SK-N-MC (cell line): ENCODE measurements at regions not wholly inside any gene's neighbourhood (a gene's known extent, or its start where the extent isn't known, plus 50 kb on each side); places are given as distances from the start of the nearest gene placed in this dataset.

Experiments used
- DNase-seq: peaks from one replicate; pipeline ENCODE4 v3.0.0-alpha.2; 2011; ENCODE audit warnings: low read depth, low spot score
- H3K27ac ChIP-seq: fragments of 200-600 bp; sonication (generic); 2 replicates; pipeline ENCODE4 v1.5.1; 2016; ENCODE audit warnings: mixed run types
- H3K36me3 ChIP-seq: fragments of 200-600 bp; sonication (generic); 2 replicates; pipeline ENCODE4 v1.6.1; 2017; ENCODE audit warnings: antibody characterized with exemption, low read length, mixed read lengths; ENCODE audit not compliant: insufficient read depth
- H3K4me3 ChIP-seq: fragments of 200-600 bp; sonication (generic); 2 replicates; pipeline ENCODE4 v1.5.1; 2016
- H3K9ac ChIP-seq: fragments of 200-600 bp; sonication (generic); 2 replicates; pipeline ENCODE4 v1.8.0; 2017; ENCODE audit warnings: mixed run types, mixed read lengths; ENCODE audit not compliant: insufficient read length
- H3K9me3 ChIP-seq: fragments of 200-600 bp; sonication (generic); 2 replicates; pipeline ENCODE4 v1.6.1; 2017; ENCODE audit warnings: low read depth, mild to moderate bottlenecking, antibody characterized with exemption, low read length, moderate library complexity, mixed read lengths
- EZH2 ChIP-seq: fragments of 200-600 bp; sonication (generic); IDR thresholded peaks from one replicate; pipeline ENCODE4 v1.6.1; 2017; ENCODE audit warnings: antibody characterized with exemption
- FOXP2 ChIP-seq: optimal IDR thresholded peaks from 2 replicates; pipeline ENCODE3; 2011; ENCODE audit warnings: mild to moderate bottlenecking, moderate library complexity; ENCODE audit not compliant: insufficient read depth; ENCODE audit errors: extremely low read length, control extremely low read depth
- POLR2AphosphoS5 ChIP-seq: IDR thresholded peaks from 2 replicates; pipeline ENCODE4 v1.6.1; 2012; ENCODE audit warnings: mild to moderate bottlenecking, low read depth, low read length, borderline replicate concordance

DNA sequence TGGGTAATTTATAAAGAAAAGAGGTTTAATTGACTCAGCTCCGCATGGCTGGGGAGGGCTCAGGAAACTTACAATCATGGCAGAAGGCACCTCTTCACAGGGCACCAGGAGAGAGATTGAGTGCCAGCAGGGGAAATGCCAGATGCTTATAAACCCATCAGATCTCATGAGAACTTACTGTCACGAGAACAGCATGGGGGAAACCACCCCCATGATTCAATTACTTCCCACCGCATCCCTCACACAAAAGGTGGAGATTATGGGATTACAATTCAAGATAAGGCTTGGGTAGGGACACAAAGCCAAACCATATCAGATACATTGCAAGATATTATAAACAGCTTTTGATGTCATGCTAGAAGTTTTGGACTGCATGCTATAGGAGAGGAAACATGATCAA lies 204.3 kb downstream of the VEGFC start:
- no peak for DNase-seq
- no peak overlapping the region for H3K9ac ChIP-seq
- H3K4me3 ChIP-seq, result no peak overlapping the region
- no peak overlapping the region for H3K27ac ChIP-seq
- no peaks in the 10 kb centered on the region for H3K9me3 ChIP-seq
- no peak for TF ChIP-seq FOXP2
- no peak for TF ChIP-seq EZH2
- TF ChIP-seq POLR2AphosphoS5, result no peak
- H3K36me3 ChIP-seq, result no peaks in the 10 kb centered on the region

DNA sequence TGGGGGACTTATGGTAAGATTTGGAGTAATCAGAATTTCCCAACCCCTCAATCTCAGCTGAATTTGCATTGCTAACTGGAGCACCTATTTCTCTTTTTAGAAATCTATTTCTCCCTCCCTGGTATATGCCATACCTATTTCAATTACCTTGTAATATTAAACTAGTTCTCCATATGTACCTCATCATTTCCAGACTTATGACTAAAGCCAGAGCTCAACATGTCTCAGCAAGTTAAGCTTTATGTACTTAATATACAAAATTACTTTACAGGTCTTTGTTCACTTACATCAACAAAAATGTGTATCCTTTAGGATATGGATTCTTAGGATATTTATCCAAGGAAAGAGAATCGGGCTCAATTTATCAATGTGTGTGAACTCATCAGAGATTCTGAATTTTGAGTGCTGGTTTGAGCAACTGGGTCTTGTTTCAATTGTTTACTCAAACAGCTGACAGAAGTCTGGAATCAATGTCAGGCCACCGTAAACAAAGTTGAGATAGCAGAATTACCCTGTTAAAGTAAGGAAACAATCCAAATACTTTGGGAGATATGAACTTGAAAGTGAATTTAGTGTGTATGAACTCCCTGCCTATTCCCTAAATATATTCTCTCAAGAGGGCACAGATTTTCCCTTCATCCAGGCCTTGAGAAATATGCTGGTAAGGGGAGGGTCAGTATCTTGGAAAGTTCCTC lies 199.6 kb downstream of the VEGFC start:
- H3K9ac ChIP-seq, result no peak overlapping the region
- no peaks in the 10 kb centered on the region for H3K9me3 ChIP-seq
- TF ChIP-seq POLR2AphosphoS5 (no peak), EZH2 (no peak), FOXP2 (no peak)
- no peak overlapping the region for H3K27ac ChIP-seq
- H3K4me3 ChIP-seq, result no peak overlapping the region
- no peak for DNase-seq
- H3K36me3 ChIP-seq, result no peaks in the 10 kb centered on the region

DNA sequence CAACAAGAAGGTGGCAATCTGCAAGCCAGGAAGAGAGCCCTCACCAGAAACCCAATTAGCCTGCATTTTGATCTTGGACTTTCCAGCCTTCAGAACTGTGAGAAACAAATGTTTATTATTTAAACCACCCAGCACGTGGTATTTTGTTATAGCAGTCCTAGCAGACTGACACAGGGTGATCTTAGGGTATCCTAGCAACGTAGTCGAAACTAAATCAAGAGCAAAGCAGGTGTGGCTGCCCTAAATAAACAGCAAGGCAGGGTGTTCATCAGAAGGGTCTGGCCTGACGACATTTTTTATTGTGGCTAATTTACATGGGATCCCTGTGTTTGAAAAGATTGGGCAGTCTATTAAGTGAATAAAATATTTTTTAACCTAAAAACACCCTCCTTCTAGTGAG lies 198.8 kb downstream of the VEGFC start:
- no peak for DNase-seq
- H3K9me3 ChIP-seq, result no peaks in the 10 kb centered on the region
- H3K27ac ChIP-seq, result no peak overlapping the region
- no peaks in the 10 kb centered on the region for H3K36me3 ChIP-seq
- no peak overlapping the region for H3K4me3 ChIP-seq
- TF ChIP-seq EZH2, result no peak
- TF ChIP-seq POLR2AphosphoS5, result no peak
- TF ChIP-seq FOXP2, result no peak
- H3K9ac ChIP-seq, result no peak overlapping the region

DNA sequence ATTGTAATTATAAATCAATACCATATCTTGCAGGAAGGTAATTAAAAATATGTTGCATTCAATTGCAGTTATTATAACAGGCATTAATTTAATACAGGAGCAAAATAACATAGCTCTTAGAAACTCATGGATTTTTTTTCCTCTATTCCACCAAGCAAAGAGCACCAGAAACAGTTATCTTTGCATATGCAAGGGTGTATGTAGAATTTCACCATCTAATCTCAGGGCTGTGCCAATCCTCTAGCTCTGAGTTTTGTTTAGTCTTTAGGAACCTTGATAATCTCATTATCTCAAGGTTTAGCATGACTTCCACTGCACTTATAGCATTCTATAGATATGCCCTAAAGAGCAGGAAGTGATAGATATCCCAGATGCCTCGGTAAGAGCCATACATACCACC lies 197.5 kb downstream of the VEGFC start:
- no peaks in the 10 kb centered on the region for H3K36me3 ChIP-seq
- no peaks in the 10 kb centered on the region for H3K9me3 ChIP-seq
- H3K9ac ChIP-seq, result no peak overlapping the region
- DNase-seq, result no peak
- H3K27ac ChIP-seq, result no peak overlapping the region
- TF ChIP-seq POLR2AphosphoS5, result no peak
- TF ChIP-seq EZH2, result no peak
- TF ChIP-seq FOXP2, result no peak
- no peak overlapping the region for H3K4me3 ChIP-seq

DNA sequence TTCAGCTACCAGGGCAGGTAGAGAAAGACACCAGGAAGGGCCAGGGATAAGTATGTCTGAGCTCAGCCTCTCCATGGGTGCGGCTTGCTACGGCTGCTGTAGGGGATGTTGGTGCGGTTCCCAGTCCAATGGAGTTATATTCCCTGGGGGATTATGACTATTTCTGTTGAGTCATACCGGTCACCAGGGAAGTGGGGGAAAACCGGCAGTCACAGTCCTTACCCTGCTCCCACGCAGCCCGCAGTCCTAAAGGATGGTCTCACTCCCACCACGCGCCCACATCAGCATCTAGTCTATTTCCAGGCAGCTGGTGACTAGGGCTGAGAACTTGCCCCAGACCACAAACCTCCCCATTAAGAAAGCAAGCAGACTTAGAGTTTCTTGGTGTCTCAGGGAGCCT lies 191.6 kb downstream of the VEGFC start:
- Histone ChIP-seq H3K9ac (no peak overlapping the region), H3K27ac (no peak overlapping the region), H3K36me3 (no peaks in the 10 kb centered on the region), H3K9me3 (no peaks in the 10 kb centered on the region), H3K4me3 (no peak overlapping the region)
- no peak for TF ChIP-seq POLR2AphosphoS5
- no peak for TF ChIP-seq EZH2
- TF ChIP-seq FOXP2, result no peak
- DNase-seq, result no peak

DNA sequence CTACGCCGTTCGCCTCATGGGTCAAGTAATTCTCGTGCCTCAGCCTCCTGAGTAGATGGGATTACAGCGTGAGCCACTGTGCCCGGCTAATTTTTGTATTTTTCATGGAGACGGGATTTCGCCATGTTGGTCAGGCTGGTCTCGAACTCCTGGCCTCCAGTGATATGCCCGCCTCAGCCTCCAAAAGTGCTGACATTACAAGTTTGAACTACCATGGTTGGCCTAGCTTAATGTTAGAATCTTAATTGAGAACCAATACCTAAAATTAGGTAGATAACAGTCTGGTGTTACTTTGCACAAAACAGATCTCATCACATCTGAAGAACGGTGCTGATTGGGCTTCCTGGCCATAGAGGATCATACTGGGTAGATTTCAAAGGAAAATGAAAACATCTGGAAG lies 184.9 kb downstream of the VEGFC start:
- no peak for DNase-seq
- Histone ChIP-seq H3K9ac (no peak overlapping the region), H3K4me3 (no peak overlapping the region), H3K36me3 (no peaks in the 10 kb centered on the region), H3K9me3 (no peaks in the 10 kb centered on the region), H3K27ac (no peak overlapping the region)
- TF ChIP-seq POLR2AphosphoS5 (no peak), FOXP2 (no peak), EZH2 (no peak)

DNA sequence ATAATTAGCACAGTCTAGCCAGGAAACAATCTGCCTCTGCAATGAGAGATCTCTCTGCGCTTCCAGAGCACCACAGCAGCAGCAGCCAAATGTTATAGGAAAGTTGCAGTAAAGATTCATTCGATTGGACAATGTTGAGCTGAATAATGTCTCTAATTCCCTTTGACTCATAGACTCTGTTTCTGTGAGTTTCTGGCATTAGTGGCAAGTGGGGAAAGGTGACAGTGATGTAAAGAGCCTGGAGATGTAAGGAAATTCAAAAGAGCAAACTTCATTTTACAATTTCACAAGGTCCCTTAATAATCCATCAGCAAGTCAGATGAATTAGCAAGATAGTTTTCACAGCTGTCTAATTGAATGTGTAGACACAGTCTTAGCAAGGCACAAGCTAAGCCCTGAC lies 184.4 kb downstream of the VEGFC start:
- no peaks in the 10 kb centered on the region for H3K36me3 ChIP-seq
- DNase-seq, result no peak
- H3K9ac ChIP-seq, result no peak overlapping the region
- no peaks in the 10 kb centered on the region for H3K9me3 ChIP-seq
- H3K27ac ChIP-seq, result no peak overlapping the region
- H3K4me3 ChIP-seq, result no peak overlapping the region
- TF ChIP-seq EZH2 (no peak), FOXP2 (no peak), POLR2AphosphoS5 (no peak)

DNA sequence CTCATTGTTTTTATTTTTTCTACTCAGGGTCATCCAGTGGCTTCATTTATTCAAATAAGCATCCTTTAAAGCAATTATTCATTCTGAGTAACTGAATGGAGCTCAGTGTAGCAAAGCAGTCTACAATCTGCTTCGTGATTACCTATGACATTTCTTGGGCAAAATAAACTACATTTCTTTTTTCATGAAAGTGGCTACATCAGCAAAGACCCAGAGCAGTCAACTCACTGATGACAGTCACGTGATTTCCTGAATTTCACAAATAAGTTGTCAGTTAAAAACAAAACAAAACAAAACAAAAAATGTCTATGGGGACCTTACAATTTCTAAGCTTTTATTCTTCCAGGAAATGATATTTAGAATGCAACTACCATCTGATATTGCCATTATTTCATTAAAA lies 182.1 kb downstream of the VEGFC start:
- DNase-seq, result no peak
- TF ChIP-seq EZH2 (no peak), FOXP2 (no peak), POLR2AphosphoS5 (no peak)
- no peak overlapping the region for H3K27ac ChIP-seq
- H3K9ac ChIP-seq, result no peak overlapping the region
- no peaks in the 10 kb centered on the region for H3K36me3 ChIP-seq
- H3K4me3 ChIP-seq, result no peak overlapping the region
- no peaks in the 10 kb centered on the region for H3K9me3 ChIP-seq

DNA sequence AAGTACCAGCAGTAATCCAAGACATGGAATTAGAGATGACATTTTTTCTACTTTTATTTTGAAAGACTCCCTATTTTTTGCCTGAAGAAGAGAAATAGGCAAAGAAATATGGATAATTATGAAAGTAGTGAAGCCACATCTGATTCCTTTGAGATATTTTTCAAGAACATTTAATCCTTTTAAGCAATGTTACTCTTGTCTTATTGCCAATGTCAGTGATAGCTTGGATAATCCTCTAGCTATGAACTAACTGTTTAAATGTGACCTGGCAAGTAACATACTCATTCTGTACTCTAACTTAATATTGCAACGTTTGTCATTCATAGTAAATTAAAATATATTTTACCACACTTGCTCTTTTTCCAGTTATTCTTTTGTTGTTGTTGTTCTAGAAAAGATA lies 181.3 kb downstream of the VEGFC start:
- no peak overlapping the region for H3K4me3 ChIP-seq
- H3K27ac ChIP-seq, result no peak overlapping the region
- DNase-seq, result no peak
- no peak for TF ChIP-seq FOXP2
- TF ChIP-seq POLR2AphosphoS5, result no peak
- no peak for TF ChIP-seq EZH2
- no peaks in the 10 kb centered on the region for H3K36me3 ChIP-seq
- H3K9me3 ChIP-seq, result no peaks in the 10 kb centered on the region
- H3K9ac ChIP-seq, result no peak overlapping the region

DNA sequence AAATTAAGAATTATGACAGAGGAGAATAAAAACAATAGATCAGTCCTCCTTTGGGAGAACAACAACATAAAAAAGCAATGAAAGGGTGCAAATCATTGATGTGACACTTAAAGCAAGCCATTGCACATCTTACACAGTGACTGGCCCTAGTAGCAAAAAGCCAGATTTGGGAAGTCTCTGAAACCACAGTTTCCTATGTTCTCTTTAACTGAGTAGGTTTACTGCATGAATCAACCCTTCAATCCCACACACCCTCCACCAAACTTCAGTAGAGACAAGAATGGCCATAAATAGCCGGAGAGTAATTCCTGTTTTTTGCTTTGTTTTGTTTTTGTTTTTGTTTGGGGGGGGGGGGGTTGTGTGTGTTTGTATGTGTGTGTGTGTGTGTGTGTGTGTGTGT lies 180.8 kb downstream of the VEGFC start:
- DNase-seq, result no peak
- no peaks in the 10 kb centered on the region for H3K36me3 ChIP-seq
- H3K9ac ChIP-seq, result no peak overlapping the region
- H3K4me3 ChIP-seq, result no peak overlapping the region
- no peak overlapping the region for H3K27ac ChIP-seq
- no peaks in the 10 kb centered on the region for H3K9me3 ChIP-seq
- TF ChIP-seq FOXP2, result no peak
- no peak for TF ChIP-seq EZH2
- no peak for TF ChIP-seq POLR2AphosphoS5
